ENCODE measurements at regions not wholly inside any gene's neighbourhood (a gene's known extent, or its start where the extent isn't known, plus 50 kb on each side); places are given as distances from the start of the nearest gene placed in this dataset.

DNA sequence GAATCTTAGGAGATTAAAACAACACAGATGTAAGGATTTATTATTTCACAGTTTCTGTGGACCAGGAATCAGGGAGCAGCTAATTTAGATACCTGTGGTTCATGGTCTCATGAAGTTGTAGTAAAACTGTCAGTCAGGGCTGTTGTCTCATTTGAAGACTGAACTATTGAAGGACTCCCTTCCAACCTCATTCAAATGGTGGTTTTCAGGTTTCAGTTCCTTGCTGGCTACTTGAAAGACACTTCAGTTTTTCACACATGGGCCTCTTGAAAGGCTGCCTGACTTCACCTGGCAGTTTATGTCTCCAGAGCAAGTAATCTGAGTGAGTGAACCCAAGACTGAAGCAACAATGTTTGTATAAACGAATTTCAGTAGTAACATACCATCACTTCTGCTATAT, 915.9 kb downstream of the PLA2G4A start:
- TF ChIP-seq, protein P1, sequence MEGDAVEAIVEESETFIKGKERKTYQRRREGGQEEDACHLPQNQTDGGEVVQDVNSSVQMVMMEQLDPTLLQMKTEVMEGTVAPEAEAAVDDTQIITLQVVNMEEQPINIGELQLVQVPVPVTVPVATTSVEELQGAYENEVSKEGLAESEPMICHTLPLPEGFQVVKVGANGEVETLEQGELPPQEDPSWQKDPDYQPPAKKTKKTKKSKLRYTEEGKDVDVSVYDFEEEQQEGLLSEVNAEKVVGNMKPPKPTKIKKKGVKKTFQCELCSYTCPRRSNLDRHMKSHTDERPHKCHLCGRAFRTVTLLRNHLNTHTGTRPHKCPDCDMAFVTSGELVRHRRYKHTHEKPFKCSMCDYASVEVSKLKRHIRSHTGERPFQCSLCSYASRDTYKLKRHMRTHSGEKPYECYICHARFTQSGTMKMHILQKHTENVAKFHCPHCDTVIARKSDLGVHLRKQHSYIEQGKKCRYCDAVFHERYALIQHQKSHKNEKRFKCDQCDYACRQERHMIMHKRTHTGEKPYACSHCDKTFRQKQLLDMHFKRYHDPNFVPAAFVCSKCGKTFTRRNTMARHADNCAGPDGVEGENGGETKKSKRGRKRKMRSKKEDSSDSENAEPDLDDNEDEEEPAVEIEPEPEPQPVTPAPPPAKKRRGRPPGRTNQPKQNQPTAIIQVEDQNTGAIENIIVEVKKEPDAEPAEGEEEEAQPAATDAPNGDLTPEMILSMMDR (IDR thresholded peaks at IDR 0.05; ENCODE audit: borderline replicate concordance, extremely low read depth, low read length, poor library complexity, severe bottlenecking): no peak
- TF ChIP-seq EZH2 (IDR thresholded peaks at IDR 0.05; ENCODE audit: borderline replicate concordance, low read depth, low read length, severe bottlenecking): no peak
